Fibroblast of mammary gland (primary cell): ENCODE measurements at regions not wholly inside any gene's neighbourhood (a gene's known extent, or its start where the extent isn't known, plus 50 kb on each side); places are given as distances from the start of the nearest gene placed in this dataset.

Source experiments
- DNase-seq: peaks from one replicate; pipeline ENCODE4 v3.0.0-alpha.2; 2010; ENCODE audit warnings: low read depth
- H3K4me3 ChIP-seq: 2 replicates; pipeline ENCODE4 v1.5.1; 2011; ENCODE audit warnings: low read depth, mild to moderate bottlenecking, low read length, moderate library complexity; ENCODE audit not compliant: control insufficient read depth
- CTCF ChIP-seq: conservative IDR thresholded peaks from 2 replicates; pipeline ENCODE4 v1.5.1; 2011; ENCODE audit warnings: low read depth, low read length, inconsistent platforms; ENCODE audit not compliant: control insufficient read depth, insufficient read depth

- no peak for DNase-seq
- H3K4me3 ChIP-seq, result no peak overlapping the region
- no peak for TF ChIP-seq CTCF
Measured at GRCh38 chr1:168472223-168472622, 71.6 kb downstream of the XCL2 start.

GRCh38 chr1:168470901-168471431, 72.8 kb downstream of the XCL2 start:
- peak; percentile 96 for DNase-seq
- TF ChIP-seq CTCF, result peak; percentile 22
- H3K4me3 ChIP-seq, result no peak overlapping the region

GRCh38 chr1:168469690-168470089, 74.1 kb downstream of the XCL2 start:
- DNase-seq, result peak; percentile 92
- H3K4me3 ChIP-seq, result no peak overlapping the region
- no peak for TF ChIP-seq CTCF

GRCh38 chr1:168468822-168469221, 75.0 kb downstream of the XCL2 start:
- no peak for TF ChIP-seq CTCF
- H3K4me3 ChIP-seq, result no peak overlapping the region
- DNase-seq, result no peak

GRCh38 chr1:168468042-168468809, 75.6 kb downstream of the XCL2 start:
- no peak overlapping the region for H3K4me3 ChIP-seq
- DNase-seq, result no peak
- no peak for TF ChIP-seq CTCF

- no peak for DNase-seq
- no peak for TF ChIP-seq CTCF
- no peak overlapping the region for H3K4me3 ChIP-seq
Measured at GRCh38 chr1:168467452-168467851, 76.3 kb downstream of the XCL2 start.
